Mesenchymal stem cell (in vitro differentiated cells and primary cell): ENCODE measurements at regions not wholly inside any gene's neighbourhood (a gene's known extent, or its start where the extent isn't known, plus 50 kb on each side); places are given as distances from the start of the nearest gene placed in this dataset.

Experiments
- DNase-seq: peaks from one replicate; pipeline ENCODE4 v3.0.0-alpha.2; 2013
- H2AFZ ChIP-seq: one replicate; pipeline ENCODE4 v1.6.1; 2013; ENCODE audit warnings: low read depth, mild to moderate bottlenecking, control low read depth, inconsistent platforms, low read length, moderate library complexity
- H2AK5ac ChIP-seq: 2 replicates; pipeline ENCODE4 v1.6.1; 2013; ENCODE audit warnings: low read length, moderate library complexity, mild to moderate bottlenecking, inconsistent platforms; ENCODE audit not compliant: severe bottlenecking
- H2BK120ac ChIP-seq: one replicate; pipeline ENCODE4 v1.6.1; 2013; ENCODE audit warnings: low read depth, mild to moderate bottlenecking, inconsistent platforms, low read length, moderate library complexity
- H2BK12ac ChIP-seq, 2 experiments: one replicate each; pipeline ENCODE4 v1.6.1; 2013; ENCODE audit warnings: inconsistent platforms in 2 of 2, low read length in 2 of 2, mild to moderate bottlenecking in 2 of 2, moderate library complexity in 2 of 2, control low read depth in 1 of 2
- H2BK15ac ChIP-seq: one replicate; pipeline ENCODE4 v1.6.1; 2013; ENCODE audit warnings: mild to moderate bottlenecking, low read depth, inconsistent platforms; ENCODE audit not compliant: poor library complexity, severe bottlenecking
- H2BK5ac ChIP-seq: 2 replicates; pipeline ENCODE4 v1.6.1; 2013; ENCODE audit warnings: low read depth, mild to moderate bottlenecking, low read length, control low read depth, inconsistent platforms; ENCODE audit not compliant: poor library complexity, severe bottlenecking
- H3K14ac ChIP-seq, 2 experiments: one replicate each; pipeline ENCODE4 v1.6.1; 2013; ENCODE audit warnings: inconsistent platforms in 2 of 2, low read length in 2 of 2, control low read depth in 1 of 2, mild to moderate bottlenecking in 1 of 2, moderate library complexity in 1 of 2
- H3K18ac ChIP-seq, 2 experiments: one replicate each; pipeline ENCODE4 v1.6.1; 2013; ENCODE audit warnings: inconsistent platforms in 2 of 2, low read length in 2 of 2, control low read depth in 1 of 2, low read depth in 1 of 2, mild to moderate bottlenecking in 1 of 2
- H3K23ac ChIP-seq, 2 experiments: one replicate each; pipeline ENCODE4 v1.6.1; 2013; ENCODE audit warnings: inconsistent platforms in 2 of 2, low read length in 2 of 2, mild to moderate bottlenecking in 2 of 2, moderate library complexity in 2 of 2, control low read depth in 1 of 2
- H3K27ac ChIP-seq: 2 replicates; pipeline ENCODE4 v1.5.1; 2013; ENCODE audit warnings: mild to moderate bottlenecking, moderate library complexity, low read length, control low read depth, inconsistent platforms; ENCODE audit not compliant: poor library complexity, severe bottlenecking
- H3K27me3 ChIP-seq, 2 experiments: 2 replicates each; pipeline versions ENCODE4 v1.6.1 to v1.7.0; 2013; ENCODE audit warnings: low read length in 2 of 2, mild to moderate bottlenecking in 2 of 2, moderate library complexity in 2 of 2, control low read depth in 1 of 2, inconsistent platforms in 1 of 2; ENCODE audit not compliant: control insufficient read depth in 1 of 2, insufficient read depth in 1 of 2
- H3K36me3 ChIP-seq, 2 experiments: 2 replicates each; pipeline versions ENCODE4 v1.6.1 to v1.7.0; 2013; ENCODE audit warnings: low read length in 2 of 2, control low read depth in 1 of 2, inconsistent platforms in 1 of 2, low read depth in 1 of 2, mild to moderate bottlenecking in 1 of 2; ENCODE audit not compliant: insufficient read depth in 2 of 2, control insufficient read depth in 1 of 2
- H3K4ac ChIP-seq, 2 experiments: one replicate each; pipeline ENCODE4 v1.6.1; 2013; ENCODE audit warnings: inconsistent platforms in 2 of 2, low read length in 2 of 2, mild to moderate bottlenecking in 2 of 2, moderate library complexity in 2 of 2, control low read depth in 1 of 2, low read depth in 1 of 2
- H3K4me1 ChIP-seq: 2 replicates; pipeline ENCODE4 v1.6.1; 2013; ENCODE audit warnings: low read depth, low read length, control low read depth; ENCODE audit not compliant: control insufficient read depth, insufficient read depth
- H3K4me2 ChIP-seq: 2 replicates; pipeline ENCODE4 v1.6.1; 2013; ENCODE audit warnings: low read length, mild to moderate bottlenecking, inconsistent platforms; ENCODE audit not compliant: poor library complexity, severe bottlenecking
- H3K4me3 ChIP-seq, 2 experiments: 2 replicates each; pipeline versions ENCODE4 v1.5.1 to v1.7.0; 2013; ENCODE audit warnings: low read length in 2 of 2, mild to moderate bottlenecking in 2 of 2, control low read depth in 1 of 2, low read depth in 1 of 2; ENCODE audit not compliant: insufficient read depth in 1 of 2
- H3K79me1 ChIP-seq: replicated peaks from 2 replicates; pipeline ENCODE4 v1.6.1; 2013; ENCODE audit warnings: mild to moderate bottlenecking, control low read depth, low read length, inconsistent platforms; ENCODE audit not compliant: poor library complexity, severe bottlenecking
- H3K9ac ChIP-seq: 2 replicates; pipeline ENCODE4 v1.7.0; 2013; ENCODE audit warnings: mild to moderate bottlenecking, low read length, moderate library complexity
- H3K9me3 ChIP-seq: 2 replicates; pipeline ENCODE4 v1.7.0; 2013; ENCODE audit warnings: mild to moderate bottlenecking, low read length; ENCODE audit not compliant: control insufficient read depth
- H4K8ac ChIP-seq: one replicate; pipeline ENCODE4 v1.6.1; 2013; ENCODE audit warnings: inconsistent platforms, mild to moderate bottlenecking, low read length, moderate library complexity
- H4K91ac ChIP-seq: one replicate; pipeline ENCODE4 v1.6.1; 2013; ENCODE audit warnings: mild to moderate bottlenecking, low read length, inconsistent platforms
- WGBS: methylation state at CpG from one replicate; pipeline ENCODE4 v1.1.7; 2013; ENCODE audit warnings: mixed read lengths; 5-methylcytosine and 5-hydroxymethylcytosine counted together

- H3K9ac ChIP-seq = no peak overlapping the region
- H3K27ac ChIP-seq = no peak overlapping the region
- no peak overlapping the region for H2BK15ac ChIP-seq
- H2BK12ac ChIP-seq = no peak overlapping the region
- H3K36me3 ChIP-seq = no peaks in the 10 kb centered on the region
- no peaks in the 10 kb centered on the region for H3K27me3 ChIP-seq
- H3K23ac ChIP-seq = no peak overlapping the region
- no peak overlapping the region for H3K4me2 ChIP-seq
- H4K8ac ChIP-seq = no peak overlapping the region
- no peak overlapping the region for H3K14ac ChIP-seq
- no peak overlapping the region for H2BK5ac ChIP-seq
- no peaks in the 10 kb centered on the region for H3K79me1 ChIP-seq
- no peak overlapping the region for H2AFZ ChIP-seq
- H3K4me3 ChIP-seq = no peak overlapping the region
- H2AK5ac ChIP-seq = no peak overlapping the region
- no peak for DNase-seq
- no peak overlapping the region for H4K91ac ChIP-seq
- H3K4ac ChIP-seq = no peak overlapping the region
- 91% methylated on average over 1 of the region's 1 CpG for WGBS
- H3K9me3 ChIP-seq = no peaks in the 10 kb centered on the region
- no peak overlapping the region for H2BK120ac ChIP-seq
- no peak overlapping the region for H3K18ac ChIP-seq
- H3K4me1 ChIP-seq = no peaks in the 10 kb centered on the region
Observed at GRCh38 chr1:78236716-78237115, 190.9 kb downstream of the GIPC2 start.

GRCh38 chr1:78237364-78237916, 191.7 kb downstream of the GIPC2 start:
- Histone ChIP-seq H3K4ac (no peak overlapping the region), H2BK120ac (no peak overlapping the region)
- 9% methylated on average over 1 of the region's 4 CpGs for WGBS

GRCh38 chr1:78240191-78240590, 194.4 kb downstream of the GIPC2 start:
- Histone ChIP-seq H3K9me3 (no peaks in the 10 kb centered on the region), H3K27me3 (peaks cover 0 to 7% of the 10 kb centered on the region in 2 experiments), H2BK120ac (no peak overlapping the region)

More at GRCh38 chr1:78237364-78237916, 191.7 kb downstream of the GIPC2 start:
- no peaks in the 10 kb centered on the region for H3K4me1 ChIP-seq
- no peak overlapping the region for H3K4me3 ChIP-seq
- no peak overlapping the region for H4K91ac ChIP-seq
- no peaks in the 10 kb centered on the region for H3K36me3 ChIP-seq
- H4K8ac ChIP-seq = no peak overlapping the region
- no peak overlapping the region for H2BK5ac ChIP-seq
- no peak overlapping the region for H3K14ac ChIP-seq
- H3K23ac ChIP-seq = no peak overlapping the region
- H2AFZ ChIP-seq = no peak overlapping the region
- peaks cover 0 to 7% of the 10 kb centered on the region in 2 experiments for H3K27me3 ChIP-seq
- no peak overlapping the region for H3K9ac ChIP-seq
- no peak overlapping the region for H3K18ac ChIP-seq
- no peak overlapping the region for H2AK5ac ChIP-seq
- H3K9me3 ChIP-seq = no peaks in the 10 kb centered on the region
- H3K79me1 ChIP-seq = no peaks in the 10 kb centered on the region
- no peak overlapping the region for H2BK15ac ChIP-seq
- H3K27ac ChIP-seq = no peak overlapping the region
- H2BK12ac ChIP-seq = no peak overlapping the region
- no peak for DNase-seq
- H3K4me2 ChIP-seq = no peak overlapping the region

GRCh38 chr1:78240755-78241154, 195.0 kb downstream of the GIPC2 start:
- Histone ChIP-seq H2BK15ac (no peak overlapping the region), H3K27ac (no peak overlapping the region), H4K8ac (no peak overlapping the region), H3K36me3 (no peaks in the 10 kb centered on the region), H3K4me1 (no peaks in the 10 kb centered on the region), H3K18ac (no peak overlapping the region), H2AK5ac (no peak overlapping the region), H3K79me1 (no peaks in the 10 kb centered on the region), H2BK5ac (no peak overlapping the region), H3K23ac (no peak overlapping the region), H2BK12ac (no peak overlapping the region), H2BK120ac (no peak overlapping the region), H3K27me3 (peaks cover 0 to 7% of the 10 kb centered on the region in 2 experiments), H3K14ac (no peak overlapping the region), H3K4me2 (no peak overlapping the region), H3K4ac (no peak overlapping the region), H3K4me3 (no peak overlapping the region), H4K91ac (no peak overlapping the region), H3K9ac (peak overlapping the region; percentile 9), H2AFZ (no peak overlapping the region), H3K9me3 (no peaks in the 10 kb centered on the region)
- WGBS = 64% methylated on average over 3 of the region's 3 CpGs
- DNase-seq = no peak

More at GRCh38 chr1:78240191-78240590, 194.4 kb downstream of the GIPC2 start:
- 69% methylated on average over 2 of the region's 2 CpGs for WGBS
- Histone ChIP-seq H3K4me3 (no peak overlapping the region), H2BK5ac (no peak overlapping the region), H2AK5ac (no peak overlapping the region), H3K79me1 (no peaks in the 10 kb centered on the region), H3K4me2 (no peak overlapping the region), H3K9ac (no peak overlapping the region), H3K23ac (no peak overlapping the region), H2BK12ac (no peak overlapping the region), H3K18ac (no peak overlapping the region), H3K4ac (no peak overlapping the region), H2AFZ (no peak overlapping the region), H4K8ac (no peak overlapping the region), H3K4me1 (no peaks in the 10 kb centered on the region), H2BK15ac (no peak overlapping the region), H3K14ac (no peak overlapping the region), H3K27ac (no peak overlapping the region), H3K36me3 (no peaks in the 10 kb centered on the region), H4K91ac (no peak overlapping the region)
- no peak for DNase-seq
